GM19455 (cell line): ENCODE measurements at regions not wholly inside any gene's neighbourhood (a gene's known extent, or its start where the extent isn't known, plus 50 kb on each side); places are given as distances from the start of the nearest gene placed in this dataset.
"Not testable (repeated sequence)": the region's sequence is repeated elsewhere in the genome, so short reads cannot be mapped to it uniquely, and the experiment has no call there.

Source experiments
- ATAC-seq: cut with Tn5 transposase; IDR thresholded peaks from one replicate; pipeline ENCODE4 v1.9.1; 2021; ENCODE audit not compliant: unreplicated experiment

DNA sequence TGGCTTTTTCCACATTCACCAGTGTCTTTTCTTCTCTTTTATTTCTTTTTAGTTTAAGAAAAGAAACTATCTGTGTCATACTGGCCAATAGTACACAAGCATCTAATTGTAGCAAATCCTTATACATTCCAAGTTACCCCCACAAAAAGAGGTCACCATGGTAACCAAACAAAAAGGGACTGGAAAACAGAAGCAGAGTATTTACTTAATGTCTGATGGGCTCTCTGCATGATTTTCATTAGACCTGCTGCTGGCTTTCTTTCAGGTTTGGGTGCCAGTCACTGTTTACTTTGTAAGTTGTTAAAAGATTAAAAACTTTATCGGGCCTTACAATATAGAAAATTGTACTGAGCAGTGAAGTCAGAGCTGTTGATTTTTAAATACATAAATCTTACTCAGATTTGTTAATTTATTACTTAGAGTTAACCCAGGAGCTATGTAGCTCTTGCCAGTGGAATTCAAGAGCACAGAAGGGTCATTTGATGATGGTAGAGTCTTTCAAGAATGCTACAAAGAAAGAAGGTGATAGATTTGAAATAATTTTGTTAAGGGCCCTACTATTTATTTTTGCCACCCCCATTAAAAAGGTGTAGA lies 123.9 kb downstream of the BRMS1L start:
- no peak for ATAC-seq

DNA sequence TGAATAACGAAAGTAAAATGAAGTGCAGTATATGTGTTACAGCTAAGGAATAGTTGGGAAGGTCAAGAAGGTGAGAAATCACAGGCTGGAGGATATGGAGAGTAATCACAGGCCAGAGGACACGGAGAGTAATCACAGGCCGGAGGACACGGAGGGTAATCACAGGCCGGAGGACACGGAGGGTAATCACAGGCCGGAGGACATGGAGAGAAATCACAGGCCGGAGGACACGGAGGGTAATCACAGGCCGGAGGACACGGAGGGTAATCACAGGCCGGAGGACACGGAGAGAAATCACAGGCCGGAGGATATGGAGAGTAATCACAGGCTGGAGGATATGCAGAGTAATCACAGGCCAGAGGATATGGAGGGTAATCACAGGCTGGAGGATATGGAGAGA lies 121.8 kb downstream of the BRMS1L start:
- not testable (repeated sequence) for ATAC-seq

DNA sequence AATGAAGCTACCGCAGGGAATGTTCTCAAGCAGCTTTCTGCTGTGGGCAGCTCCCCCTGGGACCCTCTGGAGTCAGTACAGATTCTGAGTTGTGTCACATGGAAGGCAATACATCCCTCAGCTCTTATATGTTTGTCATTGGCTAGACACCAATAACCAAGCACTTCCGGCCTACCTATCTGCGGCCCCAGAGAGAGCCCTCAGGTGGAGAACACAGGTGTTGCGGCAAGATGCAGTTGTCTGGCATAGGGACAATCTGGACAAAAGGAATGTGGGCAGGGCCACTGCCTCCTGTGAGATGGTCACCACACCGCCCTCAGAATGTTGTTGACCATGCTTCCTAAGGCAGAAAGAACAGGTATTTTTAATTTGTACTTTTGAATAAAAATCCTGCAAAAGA lies 118.7 kb downstream of the BRMS1L start:
- no peak for ATAC-seq

DNA sequence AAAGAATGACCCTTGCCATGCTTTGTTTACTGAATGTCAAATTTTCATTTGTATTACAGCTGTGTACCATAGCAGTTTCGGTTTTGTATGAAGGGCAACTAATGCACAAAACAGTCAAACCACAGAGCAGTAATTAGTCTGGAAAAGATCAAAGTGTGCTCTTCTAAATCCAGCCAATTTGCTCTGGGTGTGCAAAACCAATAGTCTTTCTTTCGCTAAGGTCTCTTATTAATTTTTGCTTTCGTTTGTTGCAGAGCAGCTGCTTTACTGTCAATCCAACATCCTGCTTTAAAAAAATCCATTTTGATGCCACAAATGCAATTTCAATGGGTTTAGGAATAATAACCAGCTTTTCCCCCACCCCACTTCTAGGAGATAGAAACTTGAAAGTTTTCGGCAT lies 114.2 kb downstream of the BRMS1L start:
- no peak for ATAC-seq

DNA sequence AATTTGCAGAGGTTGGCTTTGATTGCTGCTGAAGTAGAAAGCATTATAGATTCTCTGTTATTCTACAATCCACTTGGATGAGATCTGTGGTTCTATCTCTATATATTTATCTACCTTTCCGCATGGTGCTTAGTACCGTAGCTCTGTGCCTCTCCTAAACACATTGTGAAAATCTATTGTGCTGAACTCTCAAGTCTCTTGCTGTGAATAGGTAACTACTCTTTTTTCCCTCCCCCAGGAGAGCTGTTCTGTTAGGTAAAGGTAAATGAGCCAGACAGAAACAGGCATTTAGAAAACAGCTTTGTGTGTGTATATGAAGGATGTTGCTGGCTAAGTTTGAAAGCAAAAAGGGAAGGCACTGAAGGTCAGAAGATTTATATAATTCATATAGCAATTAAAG lies 112.6 kb downstream of the BRMS1L start:
- no peak for ATAC-seq

DNA sequence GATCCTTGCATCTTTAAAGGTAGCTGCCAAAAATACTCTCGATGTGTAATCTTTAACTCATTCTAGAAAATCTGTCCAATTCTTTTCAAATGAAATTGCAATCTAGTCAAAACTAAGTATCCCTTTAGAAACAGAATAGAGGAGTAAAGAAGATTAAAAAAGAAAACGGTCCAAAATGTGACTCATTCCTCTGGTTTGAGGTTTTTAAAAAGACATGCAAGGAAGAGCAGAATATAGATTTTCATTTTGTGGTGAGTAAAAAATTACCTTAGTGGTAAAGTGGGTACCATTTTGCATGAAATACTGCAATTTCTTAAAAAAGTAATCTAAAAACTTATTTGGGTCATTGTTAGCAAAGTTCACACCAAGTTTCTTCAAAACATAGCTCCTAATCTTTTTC lies 108.4 kb downstream of the BRMS1L start:
- no peak for ATAC-seq

DNA sequence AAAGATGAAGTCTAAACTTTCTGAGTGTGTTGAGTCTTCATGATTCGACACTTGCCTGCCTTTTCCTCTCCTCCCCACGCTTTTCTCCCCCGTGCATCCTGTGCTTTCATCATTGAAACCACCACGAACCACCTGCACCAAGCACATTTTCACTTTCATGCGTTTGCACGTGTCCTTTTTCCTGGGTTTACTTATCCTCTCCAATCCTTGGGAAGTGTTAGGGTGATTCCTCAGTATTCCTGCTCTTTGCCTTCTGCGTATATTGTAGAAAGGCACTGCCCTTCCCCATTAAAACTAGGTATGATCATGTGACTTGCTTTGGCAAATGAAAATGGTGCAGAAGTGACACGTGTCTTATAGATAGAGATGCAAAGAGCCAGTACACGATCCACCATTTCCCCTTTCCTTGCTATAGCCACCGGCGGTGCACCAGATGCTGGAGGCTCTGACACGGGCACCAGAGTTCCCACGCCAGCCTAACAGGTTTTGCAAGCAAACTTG lies 106.6 kb downstream of the BRMS1L start:
- peak; percentile 61 for ATAC-seq

DNA sequence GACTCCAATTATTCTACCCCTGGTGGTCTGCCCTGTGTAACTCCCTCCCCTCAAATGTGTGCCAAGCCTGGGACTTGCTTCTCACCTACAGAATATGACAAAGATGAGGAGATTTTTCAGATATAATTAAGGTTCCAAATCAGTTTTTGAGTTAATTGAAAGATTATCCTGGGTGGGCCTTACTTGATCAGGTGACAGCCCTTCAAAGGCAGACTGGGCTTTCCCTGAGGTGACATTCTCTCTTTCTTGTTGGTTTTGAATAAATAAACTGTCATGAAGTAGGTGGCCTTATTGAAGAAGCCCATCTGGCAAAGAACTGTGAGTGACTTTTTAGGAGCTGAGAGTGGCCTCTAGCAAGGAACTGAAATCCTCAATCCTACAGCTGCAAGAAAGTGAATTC lies 106.0 kb downstream of the BRMS1L start:
- peak; percentile 22 for ATAC-seq

DNA sequence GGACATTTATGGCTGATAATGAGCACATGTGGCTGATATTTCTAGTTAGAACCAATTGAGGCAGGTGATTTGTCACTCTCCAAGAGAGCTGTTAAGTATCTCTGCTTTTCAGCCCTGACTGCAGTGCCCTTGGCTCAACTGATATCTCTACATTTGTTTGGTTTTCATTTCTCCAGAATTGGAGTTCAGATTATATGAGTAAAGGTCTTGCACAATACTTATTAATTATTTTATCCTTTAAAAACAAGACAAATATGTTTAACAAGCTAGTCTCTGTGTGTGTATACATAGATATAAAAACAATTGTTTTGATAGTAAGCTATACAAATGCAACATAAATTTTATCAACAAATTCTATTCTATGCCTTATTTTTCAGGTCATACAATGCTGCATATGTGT lies 105.2 kb downstream of the BRMS1L start:
- no peak for ATAC-seq

DNA sequence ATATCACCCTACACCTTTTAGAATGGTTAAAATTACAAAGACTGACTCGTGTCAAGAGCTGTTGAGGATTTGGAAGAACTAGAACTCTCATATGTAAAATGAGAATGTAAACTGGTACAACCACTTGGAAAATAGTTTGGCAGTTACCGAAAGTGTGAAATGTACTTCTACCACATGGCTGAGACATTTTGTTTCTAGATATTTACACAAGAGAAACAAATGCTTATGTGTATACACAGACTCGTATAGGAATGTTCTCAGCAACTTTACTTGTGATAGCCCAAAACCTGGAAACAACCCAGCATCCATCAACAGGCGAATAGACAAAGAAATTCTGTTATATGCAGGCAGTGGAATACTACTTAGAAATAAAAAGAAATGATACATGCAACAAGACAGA lies 103.0 kb downstream of the BRMS1L start:
- ATAC-seq, result no peak

DNA sequence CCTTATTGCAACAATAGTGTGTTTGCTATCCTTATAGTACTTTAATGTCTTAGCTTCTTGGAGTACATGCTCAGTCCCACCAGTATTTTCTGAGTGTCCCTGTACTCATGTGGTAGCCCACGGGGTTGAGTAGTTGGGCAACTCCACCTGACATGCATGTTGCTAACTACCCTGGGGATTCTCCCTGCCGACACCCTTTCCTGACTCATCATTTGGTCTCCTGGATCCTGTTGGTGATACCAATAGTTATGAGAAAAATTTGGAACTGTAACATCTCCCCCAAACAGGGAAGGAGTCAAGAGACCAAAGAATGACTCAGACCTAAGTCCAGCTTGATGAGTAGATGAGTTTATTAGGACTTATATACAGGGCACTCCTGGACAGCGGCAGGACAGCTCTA lies 101.6 kb downstream of the BRMS1L start:
- ATAC-seq, result no peak

DNA sequence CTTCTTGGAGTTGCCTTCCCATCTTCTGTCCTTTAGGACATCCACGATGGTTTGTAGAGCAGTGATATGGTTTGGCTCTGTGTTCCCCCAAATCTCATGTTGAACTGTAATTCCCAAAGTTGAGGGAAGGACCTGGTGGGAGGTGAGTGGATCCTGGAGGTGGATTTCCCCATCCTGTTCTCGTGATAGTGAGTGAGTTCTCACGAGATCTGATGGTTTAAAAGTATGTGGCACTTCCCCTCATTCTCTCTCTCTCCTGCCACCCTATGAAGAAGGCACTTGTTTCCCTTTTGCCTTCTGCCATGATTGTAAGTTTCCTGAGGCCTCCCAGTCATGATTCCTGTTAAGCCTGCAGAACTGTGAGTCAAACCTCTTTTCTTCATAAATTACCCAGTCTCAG lies 99.2 kb downstream of the BRMS1L start:
- ATAC-seq, result no peak

DNA sequence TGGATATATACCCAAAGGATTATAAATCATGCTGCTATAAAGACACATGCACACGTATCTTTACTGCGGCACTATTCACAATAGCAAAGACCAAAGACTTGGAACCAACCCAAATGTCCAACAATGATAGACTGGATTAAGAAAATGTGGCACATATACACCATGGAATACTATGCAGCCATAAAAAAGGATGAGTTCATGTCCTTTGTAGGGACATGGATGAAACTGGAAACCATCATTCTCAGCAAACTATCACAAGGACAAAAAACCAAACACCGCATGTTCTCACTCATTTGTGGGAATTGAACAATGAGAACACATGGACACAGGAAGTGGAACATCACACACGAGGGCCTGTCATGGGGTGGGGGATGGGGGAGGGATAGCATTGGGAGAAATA lies 96.5 kb downstream of the BRMS1L start:
- ATAC-seq, result not testable (repeated sequence)

DNA sequence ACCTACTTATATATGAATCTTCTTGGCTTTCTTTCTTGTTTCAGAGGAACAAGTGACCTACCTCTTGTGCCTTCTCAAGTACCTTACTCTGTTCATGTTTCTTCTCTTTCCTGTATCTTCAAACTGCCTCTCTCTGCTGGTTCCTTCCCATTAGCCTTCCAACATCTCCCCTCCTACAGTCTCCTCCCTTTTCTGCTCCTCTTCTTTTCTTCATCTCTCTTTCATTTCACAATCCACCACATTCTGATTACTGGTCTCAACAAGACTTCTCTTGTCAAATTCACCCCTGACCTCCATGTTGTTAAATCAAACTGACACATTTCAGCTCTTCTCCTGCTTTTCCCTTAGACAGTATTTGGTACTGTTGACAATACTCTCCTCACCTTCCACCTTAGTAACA lies 95.6 kb downstream of the BRMS1L start:
- ATAC-seq, result no peak
